Ishikawa (cell line): ENCODE measurements at regions not wholly inside any gene's neighbourhood (a gene's known extent, or its start where the extent isn't known, plus 50 kb on each side); places are given as distances from the start of the nearest gene placed in this dataset.

Experiments used
- CEBPB ChIP-seq: IDR thresholded peaks from 2 replicates; pipeline ENCODE4 v1.6.1; 2012
- CREB1 ChIP-seq: IDR thresholded peaks from 2 replicates; pipeline ENCODE4 v1.6.1; 2012; ENCODE audit warnings: low read depth
- EGR1 ChIP-seq: IDR thresholded peaks from 2 replicates; pipeline ENCODE4 v1.6.1; 2012
- EP300 ChIP-seq: IDR thresholded peaks from 2 replicates; pipeline ENCODE4 v1.6.1; 2012; ENCODE audit warnings: borderline replicate concordance
- FOXM1 ChIP-seq: IDR thresholded peaks from 2 replicates; pipeline ENCODE4 v1.6.1; 2012; ENCODE audit warnings: low read depth, borderline replicate concordance
- MAX ChIP-seq: IDR thresholded peaks from 2 replicates; pipeline ENCODE4 v1.6.1; 2012
- NFIC ChIP-seq: IDR thresholded peaks from 2 replicates; pipeline ENCODE4 v1.6.1; 2012
- RAD21 ChIP-seq: IDR thresholded peaks from 2 replicates; pipeline ENCODE4 v1.6.1; 2012; ENCODE audit warnings: low read depth
- REST ChIP-seq: IDR thresholded peaks from 2 replicates; pipeline ENCODE4 v1.6.1; 2012; ENCODE audit warnings: low read depth, mild to moderate bottlenecking
- TAF1 ChIP-seq: IDR thresholded peaks from 2 replicates; pipeline ENCODE4 v1.6.1; 2012; ENCODE audit warnings: low read depth, mild to moderate bottlenecking
- TCF12 ChIP-seq: IDR thresholded peaks from 2 replicates; pipeline ENCODE4 v1.6.1; 2012; ENCODE audit warnings: low read depth
- TEAD4 ChIP-seq: IDR thresholded peaks from 2 replicates; pipeline ENCODE4 v1.6.1; 2012
- USF1 ChIP-seq: IDR thresholded peaks from 2 replicates; pipeline ENCODE4 v1.6.1; 2012
- YY1 ChIP-seq: IDR thresholded peaks from 2 replicates; pipeline ENCODE4 v1.6.1; 2012; ENCODE audit warnings: low read depth
- ZBTB7A ChIP-seq: IDR thresholded peaks from 2 replicates; pipeline ENCODE4 v1.6.1; 2012; ENCODE audit warnings: low read depth

GRCh38 chr11:33443684-33444083 lies 186.5 kb downstream of the HIPK3 start:
- TF ChIP-seq ZBTB7A (no peak), CREB1 (no peak), TCF12 (no peak)

GRCh38 chr11:33438301-33438700 lies 181.1 kb downstream of the HIPK3 start:
- TF ChIP-seq TEAD4: no peak
- TF ChIP-seq RAD21: no peak
- TF ChIP-seq USF1: no peak
- TF ChIP-seq EP300: no peak
- TF ChIP-seq TCF12: no peak
- TF ChIP-seq FOXM1: no peak
- no peak for TF ChIP-seq REST
- no peak for TF ChIP-seq EGR1
- no peak for TF ChIP-seq YY1
- no peak for TF ChIP-seq CEBPB
- TF ChIP-seq ZBTB7A: no peak

GRCh38 chr11:33437529-33437928 lies 180.3 kb downstream of the HIPK3 start:
- TF ChIP-seq MAX (no peak), REST (no peak), CREB1 (no peak), NFIC (no peak), EP300 (no peak), YY1 (no peak), TCF12 (no peak), FOXM1 (no peak), TEAD4 (no peak), TAF1 (no peak), USF1 (no peak), ZBTB7A (no peak), CEBPB (no peak), EGR1 (no peak), RAD21 (no peak)

- TF ChIP-seq USF1 (no peak), CEBPB (no peak), CREB1 (no peak), EGR1 (no peak), FOXM1 (no peak), TCF12 (no peak), RAD21 (no peak), MAX (no peak), REST (no peak), NFIC (no peak), TEAD4 (no peak), YY1 (no peak), TAF1 (no peak), ZBTB7A (no peak), EP300 (no peak)
Observed at GRCh38 chr11:33435216-33435615, 178.0 kb downstream of the HIPK3 start.

GRCh38 chr11:33434294-33434693 lies 177.1 kb downstream of the HIPK3 start:
- TF ChIP-seq FOXM1 (no peak), TAF1 (no peak), TEAD4 (no peak), REST (no peak), EP300 (no peak), CEBPB (no peak), RAD21 (no peak), USF1 (no peak), TCF12 (no peak), EGR1 (no peak), CREB1 (no peak), YY1 (no peak), ZBTB7A (no peak), MAX (no peak)
